ENCODE measurements at regions not wholly inside any gene's neighbourhood (a gene's known extent, or its start where the extent isn't known, plus 50 kb on each side); places are given as distances from the start of the nearest gene placed in this dataset.

DNA sequence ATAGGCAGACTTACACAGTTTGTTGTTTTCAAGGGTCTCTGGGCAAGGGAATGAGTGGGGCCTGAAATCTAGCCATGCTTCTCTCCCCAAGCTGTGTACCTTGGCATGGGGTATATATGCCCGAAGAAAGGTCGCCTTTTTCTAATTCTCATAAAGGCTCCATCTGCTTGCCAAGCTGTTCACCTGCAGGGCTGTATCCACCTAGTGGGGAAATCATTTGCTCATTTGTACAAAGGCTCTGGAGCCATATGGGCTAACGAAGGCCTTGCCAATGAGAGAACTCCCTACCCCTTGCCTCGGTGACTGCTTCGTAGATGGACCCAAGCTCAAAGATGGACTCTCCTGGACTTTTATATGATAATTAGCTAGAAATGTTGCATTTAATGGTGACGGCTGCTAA, 1097.0 kb downstream of the PDHA2 start:
- TF ChIP-seq, protein P1, sequence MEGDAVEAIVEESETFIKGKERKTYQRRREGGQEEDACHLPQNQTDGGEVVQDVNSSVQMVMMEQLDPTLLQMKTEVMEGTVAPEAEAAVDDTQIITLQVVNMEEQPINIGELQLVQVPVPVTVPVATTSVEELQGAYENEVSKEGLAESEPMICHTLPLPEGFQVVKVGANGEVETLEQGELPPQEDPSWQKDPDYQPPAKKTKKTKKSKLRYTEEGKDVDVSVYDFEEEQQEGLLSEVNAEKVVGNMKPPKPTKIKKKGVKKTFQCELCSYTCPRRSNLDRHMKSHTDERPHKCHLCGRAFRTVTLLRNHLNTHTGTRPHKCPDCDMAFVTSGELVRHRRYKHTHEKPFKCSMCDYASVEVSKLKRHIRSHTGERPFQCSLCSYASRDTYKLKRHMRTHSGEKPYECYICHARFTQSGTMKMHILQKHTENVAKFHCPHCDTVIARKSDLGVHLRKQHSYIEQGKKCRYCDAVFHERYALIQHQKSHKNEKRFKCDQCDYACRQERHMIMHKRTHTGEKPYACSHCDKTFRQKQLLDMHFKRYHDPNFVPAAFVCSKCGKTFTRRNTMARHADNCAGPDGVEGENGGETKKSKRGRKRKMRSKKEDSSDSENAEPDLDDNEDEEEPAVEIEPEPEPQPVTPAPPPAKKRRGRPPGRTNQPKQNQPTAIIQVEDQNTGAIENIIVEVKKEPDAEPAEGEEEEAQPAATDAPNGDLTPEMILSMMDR (conservative IDR thresholded peaks at IDR 0.05; ENCODE audit: low read depth in 2 of 2) = 0 out of 4 replicates have a peak, but pooled peaks of 1 of the 2 experiments have one; percentile 4
- TF ChIP-seq EZH2 (IDR thresholded peaks at IDR 0.05; ENCODE audit: low read depth, unreplicated experiment) = no peak

Measured in GM23338 (cell line).